NCI-H524 (cell line): ENCODE measurements at regions not wholly inside any gene's neighbourhood (a gene's known extent, or its start where the extent isn't known, plus 50 kb on each side); places are given as distances from the start of the nearest gene placed in this dataset.

Source experiments
- DNase-seq, 2 experiments: peaks; one replicate each; lab custom pipeline; 2025; lab: John Stamatoyannopoulos, UW

DNA sequence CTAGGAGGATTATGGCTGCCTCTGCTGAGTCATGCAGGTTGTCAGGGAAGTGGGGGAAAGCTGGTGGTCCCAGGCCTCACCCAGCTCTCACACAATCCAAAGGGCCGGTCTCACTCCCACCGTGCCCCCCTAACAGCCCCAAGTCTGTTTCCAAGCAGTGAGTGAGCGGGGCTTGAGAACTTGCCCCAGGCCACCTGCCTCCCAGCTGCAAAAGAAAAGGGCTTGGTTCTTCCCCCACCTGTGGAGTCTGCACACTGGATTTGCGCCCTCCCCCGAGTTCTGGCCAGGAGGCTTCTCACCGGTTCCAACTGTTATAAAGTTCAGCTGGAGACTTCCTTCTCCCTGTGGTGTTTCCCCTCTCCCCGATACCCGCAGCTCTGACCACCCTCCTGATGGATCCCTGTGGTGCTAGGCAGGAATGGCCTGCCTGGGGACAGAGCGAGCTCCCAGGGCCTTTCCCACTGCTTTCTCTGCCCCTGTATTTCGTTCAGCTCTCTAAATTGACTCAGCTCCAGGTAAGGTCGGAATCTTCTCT lies 222.3 kb downstream of the BARHL2 start:
- DNase-seq: no peak

DNA sequence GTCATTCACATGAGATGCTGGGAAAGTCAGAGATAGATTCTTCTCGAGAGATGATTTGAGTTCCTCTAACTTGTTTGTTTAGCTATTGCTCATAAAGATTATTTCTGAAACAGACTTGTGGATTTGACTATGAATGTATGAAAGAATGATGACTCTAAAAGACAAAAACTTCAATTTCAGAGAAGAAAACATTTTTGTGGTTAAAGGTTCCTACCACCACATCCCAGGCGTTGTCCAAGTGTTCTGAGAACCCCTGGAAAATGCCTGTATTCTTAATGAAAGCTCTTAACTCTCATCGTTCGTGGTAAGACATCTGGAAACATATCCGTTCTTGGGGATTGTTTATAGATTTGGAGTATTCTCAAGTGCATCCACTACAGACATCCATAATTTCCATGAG lies 228.7 kb downstream of the BARHL2 start:
- DNase-seq: no peak

DNA sequence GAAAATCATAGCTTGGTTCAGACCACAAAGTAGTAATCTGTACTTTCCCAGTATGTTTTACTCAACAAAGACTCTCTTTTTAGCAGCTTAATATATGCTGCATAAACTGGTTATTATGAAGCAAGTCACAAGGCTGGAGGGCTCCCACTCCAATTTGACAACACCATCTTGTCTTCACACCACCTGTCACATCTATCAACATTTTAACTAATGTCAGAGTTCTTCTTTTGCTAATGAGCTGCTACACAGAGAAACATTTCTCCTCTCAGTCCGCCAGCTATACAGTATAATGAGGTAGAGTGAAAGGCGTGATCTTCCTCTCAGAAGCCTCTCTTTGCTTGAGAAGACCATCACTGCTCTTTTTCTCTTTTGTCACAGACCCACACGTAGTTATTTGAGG lies 230.1 kb downstream of the BARHL2 start:
- peak in 1 of 2 experiments; percentile 32 for DNase-seq

DNA sequence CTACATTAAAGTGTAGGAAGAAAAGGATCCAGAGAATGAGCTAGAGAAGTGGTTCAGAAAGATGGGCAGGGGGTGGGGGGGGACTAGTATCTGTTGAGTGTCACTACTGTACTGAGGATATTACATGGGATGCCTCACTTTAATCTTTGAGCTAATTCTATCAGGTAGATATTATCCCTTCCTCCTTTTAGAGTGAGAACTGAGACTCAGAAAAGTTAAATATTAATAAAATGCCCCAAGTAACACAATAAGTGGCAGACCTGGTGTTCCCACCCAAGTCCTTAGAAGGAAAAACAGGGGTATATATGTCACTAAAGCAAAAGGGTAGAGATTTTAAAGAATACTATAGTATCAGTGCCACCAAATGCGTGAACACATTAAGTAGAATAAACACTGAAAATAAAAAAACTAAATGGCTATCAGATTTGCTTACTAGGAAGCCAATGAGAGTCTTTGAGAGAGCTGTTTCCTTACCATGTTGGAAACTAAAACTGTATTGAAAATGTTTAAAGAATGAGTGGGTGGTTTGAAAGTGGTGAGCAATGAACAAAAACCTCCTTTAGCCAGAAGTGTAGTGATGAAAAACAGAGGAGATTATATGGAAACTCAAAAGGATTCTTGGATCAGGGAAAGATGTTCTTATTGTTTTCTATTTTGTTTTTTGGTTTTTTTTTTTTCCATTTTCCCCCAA lies 230.8 kb downstream of the BARHL2 start:
- no peak for DNase-seq

DNA sequence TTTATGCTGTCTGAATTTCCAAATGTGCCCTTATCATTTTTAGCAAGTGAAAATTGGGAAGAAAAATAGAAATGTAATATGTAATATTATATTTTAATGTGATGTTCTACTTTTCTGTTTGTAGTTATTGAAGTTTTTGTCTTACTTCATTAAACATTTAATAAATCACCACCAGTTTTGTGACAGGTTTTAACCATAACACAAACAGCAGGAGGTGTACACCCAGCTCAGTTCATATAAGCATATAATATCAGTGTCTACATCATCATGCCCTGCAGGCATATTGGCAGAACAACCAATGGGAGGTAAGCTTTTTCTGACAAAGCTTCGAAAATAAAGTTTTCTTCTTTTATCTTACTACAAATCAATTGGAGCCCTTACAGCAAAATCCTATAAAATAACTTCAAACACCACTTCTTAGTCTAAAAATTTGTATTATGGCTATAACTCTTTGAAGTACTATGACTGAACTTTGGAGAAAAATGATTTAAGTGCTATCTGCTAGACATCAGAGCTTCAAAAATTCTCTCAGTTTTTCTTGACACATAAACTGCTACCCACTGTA lies 236.7 kb downstream of the BARHL2 start:
- no peak for DNase-seq

DNA sequence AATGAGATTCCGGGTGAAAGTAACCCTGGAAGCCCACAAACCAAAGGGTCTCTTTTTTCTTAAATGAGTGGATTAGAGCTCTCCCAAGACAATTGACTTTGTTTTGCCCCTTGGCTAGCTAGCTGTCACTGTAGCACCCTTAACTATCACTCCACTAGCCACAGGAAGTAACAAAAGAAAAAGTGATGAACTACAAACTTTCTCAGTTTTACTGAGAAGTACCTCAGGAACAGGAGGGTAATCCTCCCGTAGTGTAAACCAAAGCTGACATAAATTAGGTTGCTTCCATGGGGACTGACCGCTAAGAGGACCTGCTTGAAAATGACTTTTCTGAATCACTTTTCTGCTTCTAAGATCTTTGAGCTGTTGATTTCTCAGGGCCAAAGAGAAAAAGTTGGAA lies 240.1 kb downstream of the BARHL2 start:
- no peak for DNase-seq

DNA sequence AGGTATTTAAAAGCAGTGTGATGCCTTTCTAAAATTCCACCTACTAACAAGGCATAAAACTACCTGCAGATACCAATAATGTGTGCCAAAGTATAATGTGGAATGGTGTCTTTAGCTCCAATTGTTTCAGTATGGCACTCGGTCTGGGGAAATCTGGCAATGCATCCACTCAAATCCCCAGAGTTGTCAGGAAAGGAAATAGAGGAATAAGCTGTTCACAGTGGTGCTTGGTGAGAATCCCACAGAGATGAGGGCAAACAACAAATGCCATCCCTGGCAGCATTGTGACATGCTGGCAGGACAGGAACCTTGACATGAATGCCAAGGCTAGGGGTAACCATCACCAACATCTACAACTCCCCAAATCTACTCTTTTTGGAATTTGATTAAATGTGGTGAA lies 240.7 kb downstream of the BARHL2 start:
- DNase-seq: no peak

DNA sequence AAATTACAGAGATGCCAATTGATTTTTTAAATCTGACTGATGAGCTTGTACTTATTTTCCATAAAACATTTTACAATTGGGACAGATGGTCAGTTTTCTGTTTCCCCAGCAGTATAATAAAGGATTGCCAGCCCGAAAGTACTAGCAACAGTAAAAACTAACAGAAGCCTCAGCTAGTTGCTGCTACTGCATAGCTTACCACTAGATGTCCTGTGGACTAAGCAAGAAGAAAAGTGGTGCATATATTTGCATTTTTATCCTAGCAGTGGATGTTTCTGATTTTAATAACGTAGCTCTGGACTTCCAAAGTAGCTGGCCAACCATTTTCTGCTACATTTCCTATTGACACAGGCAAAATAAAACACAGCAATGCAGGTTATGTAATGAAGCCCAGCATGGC lies 241.5 kb downstream of the BARHL2 start:
- peak in 1 of 2 experiments; percentile 48 for DNase-seq

DNA sequence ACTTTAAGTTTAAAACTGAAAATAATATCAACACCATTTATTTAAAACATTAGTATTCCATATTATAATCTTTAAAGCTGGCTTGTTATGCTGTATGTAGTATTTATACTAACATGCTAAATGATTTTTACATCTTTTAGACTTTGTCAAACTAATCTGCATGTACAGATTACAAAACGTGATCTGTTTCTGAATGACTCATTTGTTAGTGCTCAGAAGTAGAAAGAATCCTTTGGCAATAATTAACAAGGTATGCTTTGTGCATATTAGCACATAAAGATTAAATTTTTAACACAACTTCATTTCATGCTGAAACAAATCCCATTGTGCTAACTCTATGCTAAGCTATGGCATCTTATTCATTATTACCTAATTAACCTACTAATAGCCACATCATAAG lies 242.4 kb downstream of the BARHL2 start:
- DNase-seq: no peak

GRCh38 chr1:90474158-90474557 lies 242.9 kb downstream of the BARHL2 start:
- no peak for DNase-seq

- no peak for DNase-seq
Measured at GRCh38 chr1:90472775-90473174, 244.3 kb downstream of the BARHL2 start.

DNA sequence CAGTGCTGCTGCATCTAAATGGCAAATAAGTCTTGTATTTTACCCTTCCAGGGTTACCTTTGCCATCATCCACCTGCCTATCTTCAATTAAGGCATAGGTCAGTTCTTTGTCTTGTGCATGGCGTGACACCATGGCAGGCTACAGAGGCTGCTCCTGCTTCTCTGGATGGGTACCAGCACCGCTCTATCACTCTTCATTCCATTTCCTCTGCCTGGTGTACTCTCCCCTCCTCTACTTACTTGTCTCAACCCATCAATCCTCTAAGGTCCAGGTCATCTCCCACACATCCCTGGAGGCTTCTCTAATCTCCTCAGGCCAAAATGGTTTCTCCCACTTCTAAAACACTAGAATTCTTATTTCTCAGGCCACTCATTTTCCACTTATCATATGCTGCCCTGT lies 257.5 kb downstream of the BARHL2 start:
- no peak for DNase-seq

DNA sequence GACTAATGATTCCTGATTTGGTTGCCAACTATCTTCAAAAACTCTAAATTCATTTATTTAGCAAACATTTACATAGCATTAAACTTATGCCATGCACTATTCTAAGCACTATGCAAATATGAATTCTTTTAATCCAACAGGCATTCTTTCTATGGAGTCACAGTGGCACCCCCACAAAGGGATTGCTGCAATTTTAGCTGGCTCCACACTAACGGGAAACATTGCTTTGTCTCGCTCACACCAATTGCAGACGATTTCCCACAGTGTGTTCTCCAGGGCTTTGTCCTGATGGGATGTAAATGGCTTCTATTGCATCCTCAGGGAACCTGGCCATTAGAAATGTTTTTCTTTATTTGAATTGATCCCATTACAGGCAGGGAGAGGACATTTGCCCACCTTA lies 259.1 kb downstream of the BARHL2 start:
- DNase-seq: no peak

DNA sequence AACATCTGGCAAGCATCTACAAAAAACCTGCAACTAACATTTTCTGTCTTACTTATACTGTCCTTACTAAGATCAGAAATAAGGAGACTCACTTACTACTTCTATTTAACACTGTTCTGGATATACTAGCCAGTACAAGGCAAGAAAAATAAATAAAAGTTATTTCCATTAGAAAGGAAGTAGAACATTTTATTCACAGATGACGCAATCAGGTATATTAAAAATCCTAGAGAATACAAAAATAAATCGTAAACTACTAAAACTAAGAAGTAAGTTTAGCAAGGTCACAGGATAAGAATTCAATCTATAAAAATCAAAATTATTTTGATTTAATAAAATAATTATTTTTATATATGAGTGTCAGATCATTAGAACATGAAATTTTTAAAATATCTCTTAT lies 264.6 kb downstream of the BARHL2 start:
- no peak for DNase-seq

GRCh38 chr1:90443354-90443753 lies 273.7 kb downstream of the BARHL2 start:
- DNase-seq: no peak

- DNase-seq: no peak
Measured at GRCh38 chr1:90435351-90435750, 281.8 kb downstream of the BARHL2 start.

- peak in 1 of 2 experiments; percentile 20 for DNase-seq
Measured at GRCh38 chr1:90434460-90434859, 282.6 kb downstream of the BARHL2 start.

DNA sequence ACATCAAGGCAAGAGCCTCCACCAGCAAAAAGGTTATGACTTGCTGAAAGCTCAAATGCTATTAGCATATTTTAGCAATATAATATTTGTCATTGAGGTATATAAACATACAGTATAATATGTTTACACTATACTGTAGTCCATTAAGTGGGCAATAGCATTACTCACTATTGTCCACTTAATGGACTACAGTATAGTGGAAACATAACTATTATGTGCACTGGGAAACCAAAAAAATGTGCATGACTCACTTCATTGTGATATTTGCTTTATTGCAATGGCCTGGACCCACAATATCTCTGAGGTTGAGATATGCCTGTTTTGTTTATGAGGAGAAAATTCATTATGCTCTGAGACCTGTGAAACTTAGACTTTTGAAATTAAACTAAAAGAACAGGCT lies 300.0 kb downstream of the BARHL2 start:
- no peak for DNase-seq

GRCh38 chr1:90414201-90414600 lies 302.9 kb downstream of the BARHL2 start:
- no peak for DNase-seq

- peak; percentile 57 to 85 for DNase-seq
Measured at GRCh38 chr1:90413519-90413918, 303.6 kb downstream of the BARHL2 start.

DNA sequence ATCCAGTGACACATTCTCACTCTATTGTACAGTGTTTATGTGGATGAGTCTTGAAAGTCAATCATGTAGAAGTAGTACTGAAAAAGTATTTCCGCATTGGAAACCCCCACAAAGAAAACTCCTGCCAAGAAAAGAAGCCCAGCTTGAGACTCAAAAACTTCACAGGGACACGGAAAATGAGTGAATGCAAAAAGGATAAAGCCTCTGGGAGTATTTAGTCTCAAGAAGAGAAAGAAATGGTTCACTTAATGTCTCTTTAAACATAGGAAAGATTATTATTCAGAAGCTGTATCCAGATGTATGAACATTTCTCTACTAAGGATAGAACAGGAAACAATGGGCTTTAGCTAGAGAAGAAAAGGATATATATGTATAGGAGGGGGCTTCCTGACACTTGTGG lies 304.5 kb downstream of the BARHL2 start:
- DNase-seq: no peak

GRCh38 chr1:90411185-90411584 lies 305.9 kb downstream of the BARHL2 start:
- DNase-seq: no peak

DNA sequence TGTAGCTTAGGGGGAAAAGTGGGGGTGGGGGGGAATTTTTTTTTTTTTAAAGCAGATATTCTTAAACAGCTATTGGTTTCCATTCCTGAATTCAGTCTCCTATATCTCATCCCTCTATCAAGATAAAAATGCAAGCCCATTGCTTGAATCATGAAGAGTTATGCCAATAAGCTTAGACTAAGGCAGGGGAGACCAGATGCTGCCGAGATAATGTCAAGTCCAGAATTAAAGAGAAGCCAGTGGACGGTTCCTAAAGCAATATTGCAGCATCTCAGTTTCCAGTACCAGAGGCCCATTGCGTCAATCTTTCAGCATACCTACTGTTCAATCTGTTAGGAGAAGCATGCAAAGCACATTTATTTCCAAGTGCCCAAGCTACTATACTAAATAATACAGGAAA lies 309.4 kb downstream of the BARHL2 start:
- no peak for DNase-seq

DNA sequence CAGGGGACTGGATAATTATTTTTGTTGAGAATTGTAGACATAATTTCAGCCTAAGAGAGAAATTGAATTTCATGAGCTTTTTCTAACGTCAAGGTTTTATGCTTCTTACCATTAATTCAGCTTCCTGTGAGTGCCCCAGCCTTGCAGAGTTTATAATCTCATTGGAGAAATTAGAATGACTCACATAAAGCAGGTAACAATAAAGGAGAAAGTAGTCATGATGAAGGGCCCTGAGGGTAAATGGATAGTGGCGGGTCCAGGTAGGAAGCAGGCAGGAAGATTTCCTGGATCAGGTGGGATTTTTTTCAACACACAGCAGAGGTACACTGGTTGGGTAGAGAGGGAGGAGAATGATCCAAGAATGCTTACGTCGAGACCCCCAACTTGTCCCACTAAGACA lies 311.4 kb downstream of the BARHL2 start:
- DNase-seq: no peak
